Medulla oblongata (tissue), 1 donor: ENCODE measurements at regions not wholly inside any gene's neighbourhood (a gene's known extent, or its start where the extent isn't known, plus 50 kb on each side); places are given as distances from the start of the nearest gene placed in this dataset.
"Not testable (repeated sequence)": the region's sequence is repeated elsewhere in the genome, so short reads cannot be mapped to it uniquely, and the experiment has no call there.

Experiments
- DNase-seq: peaks from one replicate; pipeline ENCODE4 v3.0.0-alpha.2; 2015; ENCODE audit errors: extremely low spot score

GRCh38 chr14:105999361-106000028, 473.1 kb downstream of the TMEM121 start:
- DNase-seq: peak; percentile 12

GRCh38 chr14:106000029-106000511, 473.7 kb downstream of the TMEM121 start:
- DNase-seq: not testable (repeated sequence)

GRCh38 chr14:106001277-106001676, 474.9 kb downstream of the TMEM121 start:
- DNase-seq: not testable (repeated sequence)

- DNase-seq: no peak
These were observed 477.0 kb downstream of the TMEM121 start for GRCh38 chr14:106003351-106003750.

- not testable (repeated sequence) for DNase-seq
These were observed 478.8 kb downstream of the TMEM121 start for GRCh38 chr14:106004937-106005795.

GRCh38 chr14:106006043-106006442, 479.7 kb downstream of the TMEM121 start:
- DNase-seq: not testable (repeated sequence)

GRCh38 chr14:106006716-106007115, 480.3 kb downstream of the TMEM121 start:
- DNase-seq: not testable (repeated sequence)

- no peak for DNase-seq
These were observed 484.4 kb downstream of the TMEM121 start for GRCh38 chr14:106010783-106011182.

- DNase-seq: not testable (repeated sequence)
These were observed 485.4 kb downstream of the TMEM121 start for GRCh38 chr14:106011631-106012360.

- DNase-seq: not testable (repeated sequence)
These were observed 486.0 kb downstream of the TMEM121 start for GRCh38 chr14:106012361-106012725.

GRCh38 chr14:106013879-106014376, 487.5 kb downstream of the TMEM121 start:
- DNase-seq: no peak

GRCh38 chr14:106017952-106018351, 491.6 kb downstream of the TMEM121 start:
- DNase-seq: not testable (repeated sequence)

GRCh38 chr14:106021832-106022231, 495.4 kb downstream of the TMEM121 start:
- DNase-seq: no peak

GRCh38 chr14:106022648-106023047, 496.3 kb downstream of the TMEM121 start:
- DNase-seq: not testable (repeated sequence)

GRCh38 chr14:106023411-106023810, 497.0 kb downstream of the TMEM121 start:
- no peak for DNase-seq

- no peak for DNase-seq
These were observed 498.7 kb downstream of the TMEM121 start for GRCh38 chr14:106024983-106025604.

- DNase-seq: no peak
These were observed 499.6 kb downstream of the TMEM121 start for GRCh38 chr14:106026026-106026425.

- DNase-seq: not testable (repeated sequence)
These were observed 501.4 kb downstream of the TMEM121 start for GRCh38 chr14:106027759-106028158.

- no peak for DNase-seq
These were observed 503.6 kb downstream of the TMEM121 start for GRCh38 chr14:106029959-106030358.

GRCh38 chr14:106037380-106037779, 511.0 kb downstream of the TMEM121 start:
- no peak for DNase-seq

- DNase-seq: no peak
These were observed 511.9 kb downstream of the TMEM121 start for GRCh38 chr14:106038263-106038662.
